Thoracic aorta (tissue), 2 donors: ENCODE measurements at regions not wholly inside any gene's neighbourhood (a gene's known extent, or its start where the extent isn't known, plus 50 kb on each side); places are given as distances from the start of the nearest gene placed in this dataset.

Experiments
- ATAC-seq: fragments of 150-250 bp; one replicate; pipeline ENCODE4 v1.8.0; 2017; ENCODE audit warnings: low read depth; ENCODE audit not compliant: insufficient number of reproducible peaks, low FRiP score
- DNase-seq: peaks from one replicate; pipeline ENCODE4 v3.0.0-alpha.2; 2020; ENCODE audit warnings: low spot score
- H3K27ac ChIP-seq, 2 donors: fragments of 200-600 bp; sonication (generic); 1 replicate in 1 of 2; 2 replicates in 1 of 2; pipeline ENCODE4 v1.5.1; 2016; ENCODE audit warnings: mild to moderate bottlenecking in 2 of 2, moderate library complexity in 2 of 2
- H3K27me3 ChIP-seq: fragments of 200-600 bp; sonication (generic); replicated peaks from 2 replicates; pipeline ENCODE4 v1.6.0; 2016; ENCODE audit warnings: mild to moderate bottlenecking; ENCODE audit not compliant: insufficient read depth
- H3K36me3 ChIP-seq: fragments of 200-600 bp; sonication (generic); one replicate; pipeline ENCODE4 v1.5.1; 2016
- H3K4me1 ChIP-seq, 2 donors: fragments of 200-600 bp; sonication (generic); 1 replicate in 1 of 2; 2 replicates in 1 of 2; pipeline versions ENCODE4 v1.5.1 to v1.6.0; 2016; ENCODE audit warnings: low read depth in 2 of 2, mild to moderate bottlenecking in 1 of 2; ENCODE audit not compliant: control insufficient read depth in 1 of 2
- H3K4me3 ChIP-seq: fragments of 200-600 bp; sonication (generic); 2 replicates; pipeline ENCODE4 v1.5.1; 2016; ENCODE audit warnings: mild to moderate bottlenecking
- H3K9me3 ChIP-seq: fragments of 200-600 bp; sonication (generic); 2 replicates; pipeline ENCODE4 v1.5.1; 2016
- CTCF ChIP-seq: fragments of 200-600 bp; sonication (generic); IDR thresholded peaks from one replicate; pipeline ENCODE4 v1.5.1; 2019; ENCODE audit warnings: antibody characterized with exemption

GRCh38 chr11:37504921-37505320 lies 906.9 kb upstream of the RAG2 start:
- Histone ChIP-seq H3K36me3 (no peaks in the 10 kb centered on the region), H3K27ac (no peak overlapping the region), H3K27me3 (no peaks in the 10 kb centered on the region), H3K4me3 (no peak overlapping the region), H3K4me1 (no peaks in the 10 kb centered on the region), H3K9me3 (no peaks in the 10 kb centered on the region)
- TF ChIP-seq CTCF, result no peak
- ATAC-seq (no peak), DNase-seq (no peak)

DNA sequence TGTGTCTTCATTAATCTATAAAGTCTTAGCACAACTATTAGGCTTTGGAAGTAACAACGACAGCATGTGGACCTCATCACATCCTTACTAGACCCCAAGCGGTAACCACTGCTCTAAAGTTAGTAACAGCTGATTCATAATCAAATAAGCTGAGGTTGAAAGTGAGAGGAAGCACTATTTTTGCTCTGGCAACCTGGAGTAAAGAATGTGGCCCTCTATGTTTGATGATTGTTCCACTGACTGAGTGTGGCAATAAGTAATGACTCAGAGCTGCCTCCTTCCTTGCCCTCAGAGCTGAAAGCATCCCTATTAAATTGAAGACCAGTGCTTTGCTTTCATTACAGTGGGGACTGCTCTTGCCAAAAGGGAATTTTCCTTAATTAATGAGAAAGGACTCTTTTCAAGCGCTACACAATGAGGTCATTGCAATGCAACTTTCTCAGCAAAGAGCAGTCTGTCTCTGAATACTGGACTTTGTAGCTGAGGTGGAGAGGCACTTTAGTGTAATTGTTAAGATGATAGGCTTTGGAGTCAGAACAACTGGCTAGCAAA lies 906.1 kb upstream of the RAG2 start:
- H3K27me3 ChIP-seq, result no peaks in the 10 kb centered on the region
- DNase-seq (no peak), ATAC-seq (no peak)
- H3K9me3 ChIP-seq, result no peaks in the 10 kb centered on the region
- no peaks in the 10 kb centered on the region for H3K4me1 ChIP-seq
- no peak for TF ChIP-seq CTCF
- H3K27ac ChIP-seq, result no peak overlapping the region
- no peaks in the 10 kb centered on the region for H3K36me3 ChIP-seq
- H3K4me3 ChIP-seq, result no peak overlapping the region

GRCh38 chr11:37503411-37504059 lies 905.5 kb upstream of the RAG2 start:
- Histone ChIP-seq H3K9me3 (no peaks in the 10 kb centered on the region), H3K36me3 (no peaks in the 10 kb centered on the region), H3K27me3 (no peaks in the 10 kb centered on the region), H3K27ac (no peak overlapping the region), H3K4me3 (no peak overlapping the region), H3K4me1 (no peaks in the 10 kb centered on the region)
- DNase-seq, result no peak
- ATAC-seq, result no peak
- no peak for TF ChIP-seq CTCF

- ATAC-seq (no peak), DNase-seq (no peak)
- TF ChIP-seq CTCF, result no peak
- no peaks in the 10 kb centered on the region for H3K9me3 ChIP-seq
- no peaks in the 10 kb centered on the region for H3K4me1 ChIP-seq
- H3K36me3 ChIP-seq, result no peaks in the 10 kb centered on the region
- H3K27ac ChIP-seq, result no peak overlapping the region
- no peaks in the 10 kb centered on the region for H3K27me3 ChIP-seq
- H3K4me3 ChIP-seq, result no peak overlapping the region
These were observed 904.2 kb upstream of the RAG2 start for GRCh38 chr11:37502202-37502601.

DNA sequence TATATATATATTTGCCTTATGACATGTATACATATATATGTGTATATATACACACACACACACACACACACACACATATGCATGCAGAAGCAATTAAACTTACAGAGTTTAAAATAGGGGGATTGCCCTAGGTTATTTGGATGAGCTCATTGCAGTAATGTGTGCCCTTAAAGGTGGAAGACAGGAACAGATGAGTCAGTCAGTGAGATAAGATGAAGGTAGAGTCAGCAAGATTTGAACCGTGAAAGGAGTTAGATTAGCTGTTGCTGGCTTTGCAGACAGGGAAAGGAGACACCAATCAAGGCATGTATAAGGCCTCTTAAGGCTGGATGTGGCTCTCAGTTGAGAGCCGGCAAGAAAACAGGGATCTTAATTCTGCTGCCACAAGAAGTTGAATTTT lies 902.4 kb upstream of the RAG2 start:
- ATAC-seq, result no peak
- no peak overlapping the region for H3K4me3 ChIP-seq
- no peak overlapping the region for H3K27ac ChIP-seq
- no peak for DNase-seq
- no peaks in the 10 kb centered on the region for H3K9me3 ChIP-seq
- H3K4me1 ChIP-seq, result no peaks in the 10 kb centered on the region
- H3K36me3 ChIP-seq, result no peaks in the 10 kb centered on the region
- no peaks in the 10 kb centered on the region for H3K27me3 ChIP-seq
- no peak for TF ChIP-seq CTCF
